ENCODE measurements at regions not wholly inside any gene's neighbourhood (a gene's known extent, or its start where the extent isn't known, plus 50 kb on each side); places are given as distances from the start of the nearest gene placed in this dataset.

DNA sequence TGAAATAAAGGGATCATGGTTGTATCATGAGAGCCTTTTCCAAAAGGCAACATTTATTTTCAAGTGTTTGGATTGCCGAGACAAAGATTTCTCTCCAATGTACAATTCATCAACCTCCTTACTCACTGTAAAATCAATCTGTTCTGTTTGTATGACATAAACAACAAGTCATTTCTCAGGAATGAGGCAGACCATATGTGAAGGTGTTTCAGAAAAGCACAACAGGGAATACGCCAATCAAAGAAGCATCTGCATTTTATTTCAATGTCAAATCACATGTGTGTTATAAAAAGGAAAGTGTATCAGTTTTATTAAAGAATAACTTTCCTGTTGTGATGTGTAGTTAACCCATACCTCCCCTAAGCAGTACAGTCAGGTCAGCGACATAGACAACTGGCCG, 653.7 kb downstream of the TFAP2A start (continued):
- TF ChIP-seq ZNF276 (CRISPR knock-in tag; IDR thresholded peaks at IDR 0.05; ENCODE audit: low read depth) (no peak), UBTF (CRISPR knock-in tag; IDR thresholded peaks at IDR 0.05) (no peak), MTA1 (CRISPR knock-in tag; IDR thresholded peaks at IDR 0.05; ENCODE audit: borderline replicate concordance) (no peak)

GRCh38 chr6:9754515-9754914, 660.4 kb downstream of the TFAP2A start:
- in situ Hi-C loops (cut with HindIII; ENCODE audit: extremely low pct_ligation_motif_present, low pct_unique_long_range_greater_than_20kb): no loop called here
- 24% methylated on average over 5 of the region's 5 CpGs for WGBS (ENCODE audit: low lambda C conversion rate)
- ATAC-seq (no peak), DNase-seq (ENCODE audit: low spot score) (no peak), FAIRE-seq (no peak)
- Histone ChIP-seq H3K27me3 (ENCODE audit: control insufficient read depth in 1 of 2, insufficient read depth in 2 of 2, low read length in 2 of 2) (no peaks in the 10 kb centered on the region; a peak in 1 of 5 replicates), H3K4me2 (ENCODE audit: low read depth, low read length) (no peak overlapping the region), H3K4me3 (replicated peaks in 1 of 3; ENCODE audit: insufficient read depth in 1 of 3, low read depth in 2 of 3, low read length in 3 of 3) (no peak overlapping the region), H2AFZ (ENCODE audit: low read length) (no peak overlapping the region), H3K9me3 (ENCODE audit: low read length) (peaks cover 79% of the 10 kb centered on the region), H3K9ac (ENCODE audit: insufficient read depth, low read depth, low read length) (no peak overlapping the region), H4K20me1 (ENCODE audit: insufficient read depth, low read length) (no peaks in the 10 kb centered on the region), H3K27ac (ENCODE audit: extremely low read length, insufficient read depth, low read length) (no peak overlapping the region), H3K79me2 (ENCODE audit: insufficient read depth, low read length) (no peaks in the 10 kb centered on the region), H3K4me1 (ENCODE audit: insufficient read depth, low read length) (no peaks in the 10 kb centered on the region), H3K36me3 (replicated peaks in 1 of 2; ENCODE audit: control insufficient read depth in 1 of 2, insufficient read depth in 2 of 2, low read length in 2 of 2) (no peaks in the 10 kb centered on the region)
- ChIA-PET CTCF (ENCODE audit: low intra/inter-chr PET ratio, low total read pairs) (no interaction called here), POLR2A (no interaction called here)
- no TSS peak for BruUV-seq (replicated peaks)
- intact Hi-C loops (cut with micrococcal nuclease; ENCODE audit: unreplicated experiment): no loop called here
- TF ChIP-seq THYN1 (CRISPR knock-in tag; IDR thresholded peaks at IDR 0.05; ENCODE audit: borderline replicate concordance, low read depth) (no peak), FOXA3 (CRISPR knock-in tag; IDR thresholded peaks at IDR 0.05) (no peak), FOXK1 (CRISPR knock-in tag; IDR thresholded peaks at IDR 0.05; ENCODE audit: borderline replicate concordance, low read depth) (no peak)
- TF ChIP-seq, protein P1, sequence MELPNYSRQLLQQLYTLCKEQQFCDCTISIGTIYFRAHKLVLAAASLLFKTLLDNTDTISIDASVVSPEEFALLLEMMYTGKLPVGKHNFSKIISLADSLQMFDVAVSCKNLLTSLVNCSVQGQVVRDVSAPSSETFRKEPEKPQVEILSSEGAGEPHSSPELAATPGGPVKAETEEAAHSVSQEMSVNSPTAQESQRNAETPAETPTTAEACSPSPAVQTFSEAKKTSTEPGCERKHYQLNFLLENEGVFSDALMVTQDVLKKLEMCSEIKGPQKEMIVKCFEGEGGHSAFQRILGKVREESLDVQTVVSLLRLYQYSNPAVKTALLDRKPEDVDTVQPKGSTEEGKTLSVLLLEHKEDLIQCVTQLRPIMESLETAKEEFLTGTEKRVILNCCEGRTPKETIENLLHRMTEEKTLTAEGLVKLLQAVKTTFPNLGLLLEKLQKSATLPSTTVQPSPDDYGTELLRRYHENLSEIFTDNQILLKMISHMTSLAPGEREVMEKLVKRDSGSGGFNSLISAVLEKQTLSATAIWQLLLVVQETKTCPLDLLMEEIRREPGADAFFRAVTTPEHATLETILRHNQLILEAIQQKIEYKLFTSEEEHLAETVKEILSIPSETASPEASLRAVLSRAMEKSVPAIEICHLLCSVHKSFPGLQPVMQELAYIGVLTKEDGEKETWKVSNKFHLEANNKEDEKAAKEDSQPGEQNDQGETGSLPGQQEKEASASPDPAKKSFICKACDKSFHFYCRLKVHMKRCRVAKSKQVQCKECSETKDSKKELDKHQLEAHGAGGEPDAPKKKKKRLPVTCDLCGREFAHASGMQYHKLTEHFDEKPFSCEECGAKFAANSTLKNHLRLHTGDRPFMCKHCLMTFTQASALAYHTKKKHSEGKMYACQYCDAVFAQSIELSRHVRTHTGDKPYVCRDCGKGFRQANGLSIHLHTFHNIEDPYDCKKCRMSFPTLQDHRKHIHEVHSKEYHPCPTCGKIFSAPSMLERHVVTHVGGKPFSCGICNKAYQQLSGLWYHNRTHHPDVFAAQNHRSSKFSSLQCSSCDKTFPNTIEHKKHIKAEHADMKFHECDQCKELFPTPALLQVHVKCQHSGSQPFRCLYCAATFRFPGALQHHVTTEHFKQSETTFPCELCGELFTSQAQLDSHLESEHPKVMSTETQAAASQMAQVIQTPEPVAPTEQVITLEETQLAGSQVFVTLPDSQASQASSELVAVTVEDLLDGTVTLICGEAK (IDR thresholded peaks at IDR 0.05): no peak
- TF ChIP-seq, protein P1 (CRISPR knock-in tag; IDR thresholded peaks at IDR 0.05): no peak
- TF ChIP-seq, protein P2, sequence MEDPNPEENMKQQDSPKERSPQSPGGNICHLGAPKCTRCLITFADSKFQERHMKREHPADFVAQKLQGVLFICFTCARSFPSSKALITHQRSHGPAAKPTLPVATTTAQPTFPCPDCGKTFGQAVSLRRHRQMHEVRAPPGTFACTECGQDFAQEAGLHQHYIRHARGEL (CRISPR knock-in tag; IDR thresholded peaks at IDR 0.05): no peak

Measured in HepG2 (cell line).